Thoracic aorta (tissue), 2 donors: ENCODE measurements at regions not wholly inside any gene's neighbourhood (a gene's known extent, or its start where the extent isn't known, plus 50 kb on each side); places are given as distances from the start of the nearest gene placed in this dataset.

ENCODE experiments used
- ATAC-seq: fragments of 150-250 bp; one replicate; pipeline ENCODE4 v1.8.0; 2017; ENCODE audit warnings: low read depth; ENCODE audit not compliant: insufficient number of reproducible peaks, low FRiP score
- DNase-seq: peaks from one replicate; pipeline ENCODE4 v3.0.0-alpha.2; 2020; ENCODE audit warnings: low spot score
- H3K27ac ChIP-seq, 2 donors: fragments of 200-600 bp; sonication (generic); 1 replicate in 1 of 2; 2 replicates in 1 of 2; pipeline ENCODE4 v1.5.1; 2016; ENCODE audit warnings: mild to moderate bottlenecking in 2 of 2, moderate library complexity in 2 of 2
- H3K27me3 ChIP-seq: fragments of 200-600 bp; sonication (generic); replicated peaks from 2 replicates; pipeline ENCODE4 v1.6.0; 2016; ENCODE audit warnings: mild to moderate bottlenecking; ENCODE audit not compliant: insufficient read depth
- H3K36me3 ChIP-seq: fragments of 200-600 bp; sonication (generic); one replicate; pipeline ENCODE4 v1.5.1; 2016
- H3K4me1 ChIP-seq, 2 donors: fragments of 200-600 bp; sonication (generic); 1 replicate in 1 of 2; 2 replicates in 1 of 2; pipeline versions ENCODE4 v1.5.1 to v1.6.0; 2016; ENCODE audit warnings: low read depth in 2 of 2, mild to moderate bottlenecking in 1 of 2; ENCODE audit not compliant: control insufficient read depth in 1 of 2
- H3K4me3 ChIP-seq: fragments of 200-600 bp; sonication (generic); 2 replicates; pipeline ENCODE4 v1.5.1; 2016; ENCODE audit warnings: mild to moderate bottlenecking
- H3K9me3 ChIP-seq: fragments of 200-600 bp; sonication (generic); 2 replicates; pipeline ENCODE4 v1.5.1; 2016
- TF ChIP-seq, protein P1 (sequence below): fragments of 200-600 bp; sonication (generic); IDR thresholded peaks from one replicate; pipeline ENCODE4 v1.5.1; 2019; ENCODE audit warnings: antibody characterized with exemption

DNA sequence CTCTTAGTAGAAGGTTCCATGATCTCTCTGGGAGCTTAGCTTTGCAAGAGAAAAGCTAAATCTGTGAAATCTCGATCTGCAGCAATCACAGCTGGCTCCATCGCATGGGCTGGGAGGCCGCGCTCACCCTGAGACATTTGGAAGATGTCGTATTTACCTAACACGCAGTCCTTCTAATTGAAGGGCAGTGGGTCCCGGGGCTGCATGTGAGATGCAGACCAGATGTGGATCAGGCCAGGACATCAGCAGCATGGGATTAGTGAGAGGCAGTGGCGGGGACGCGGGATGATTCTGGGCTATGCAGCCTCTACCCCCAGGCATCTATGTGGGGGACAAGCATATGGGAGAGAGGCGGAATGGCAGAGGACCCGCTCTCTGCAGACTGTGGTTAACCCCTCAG is 312.4 kb upstream of the RTL1 start:
- Histone ChIP-seq H3K27me3 (no peaks in the 10 kb centered on the region), H3K27ac (no peak overlapping the region), H3K36me3 (no peaks in the 10 kb centered on the region), H3K9me3 (no peaks in the 10 kb centered on the region), H3K4me3 (no peak overlapping the region), H3K4me1 (no peaks in the 10 kb centered on the region)
- DNase-seq = no peak
- TF ChIP-seq, protein P1, sequence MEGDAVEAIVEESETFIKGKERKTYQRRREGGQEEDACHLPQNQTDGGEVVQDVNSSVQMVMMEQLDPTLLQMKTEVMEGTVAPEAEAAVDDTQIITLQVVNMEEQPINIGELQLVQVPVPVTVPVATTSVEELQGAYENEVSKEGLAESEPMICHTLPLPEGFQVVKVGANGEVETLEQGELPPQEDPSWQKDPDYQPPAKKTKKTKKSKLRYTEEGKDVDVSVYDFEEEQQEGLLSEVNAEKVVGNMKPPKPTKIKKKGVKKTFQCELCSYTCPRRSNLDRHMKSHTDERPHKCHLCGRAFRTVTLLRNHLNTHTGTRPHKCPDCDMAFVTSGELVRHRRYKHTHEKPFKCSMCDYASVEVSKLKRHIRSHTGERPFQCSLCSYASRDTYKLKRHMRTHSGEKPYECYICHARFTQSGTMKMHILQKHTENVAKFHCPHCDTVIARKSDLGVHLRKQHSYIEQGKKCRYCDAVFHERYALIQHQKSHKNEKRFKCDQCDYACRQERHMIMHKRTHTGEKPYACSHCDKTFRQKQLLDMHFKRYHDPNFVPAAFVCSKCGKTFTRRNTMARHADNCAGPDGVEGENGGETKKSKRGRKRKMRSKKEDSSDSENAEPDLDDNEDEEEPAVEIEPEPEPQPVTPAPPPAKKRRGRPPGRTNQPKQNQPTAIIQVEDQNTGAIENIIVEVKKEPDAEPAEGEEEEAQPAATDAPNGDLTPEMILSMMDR = no peak
- no peak for ATAC-seq

DNA sequence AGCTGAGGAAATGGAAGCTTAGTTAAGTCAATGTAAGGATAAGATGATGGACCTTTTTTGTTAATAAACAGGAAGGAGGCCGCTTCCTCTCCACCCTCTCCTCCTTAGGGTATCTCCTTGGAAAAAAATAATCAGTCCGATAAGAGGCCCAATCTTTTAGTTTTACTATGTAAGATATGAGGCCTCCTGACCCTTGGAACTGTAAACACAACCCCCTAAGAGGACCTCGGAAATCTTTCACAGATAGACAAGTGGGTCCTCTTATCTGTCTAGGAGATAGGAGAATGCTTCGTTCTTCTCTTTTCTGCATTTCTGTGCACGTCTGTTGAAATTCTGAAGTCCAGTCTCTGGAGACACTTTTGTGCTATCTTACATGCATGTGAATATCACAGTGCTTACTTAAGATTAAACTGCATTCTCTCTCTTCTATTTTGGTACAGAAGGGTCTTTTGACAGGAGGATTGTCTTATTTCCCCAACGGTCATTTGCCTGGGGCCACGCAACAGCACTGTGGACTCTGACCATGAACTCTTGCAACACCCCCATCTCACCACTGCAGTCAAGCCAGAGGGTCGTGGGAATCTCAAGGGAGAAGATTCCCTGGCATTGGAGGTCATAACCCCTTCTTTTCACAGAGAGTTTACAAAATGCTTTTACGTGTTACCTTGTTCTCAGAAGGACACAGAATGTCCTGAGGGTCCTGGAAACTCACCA is 313.0 kb upstream of the RTL1 start:
- TF ChIP-seq, protein P1 = no peak
- no peak overlapping the region for H3K4me3 ChIP-seq
- H3K27ac ChIP-seq = no peak overlapping the region
- DNase-seq (no peak), ATAC-seq (no peak)
- no peaks in the 10 kb centered on the region for H3K4me1 ChIP-seq
- no peaks in the 10 kb centered on the region for H3K9me3 ChIP-seq
- H3K36me3 ChIP-seq = no peaks in the 10 kb centered on the region
- H3K27me3 ChIP-seq = no peaks in the 10 kb centered on the region

DNA sequence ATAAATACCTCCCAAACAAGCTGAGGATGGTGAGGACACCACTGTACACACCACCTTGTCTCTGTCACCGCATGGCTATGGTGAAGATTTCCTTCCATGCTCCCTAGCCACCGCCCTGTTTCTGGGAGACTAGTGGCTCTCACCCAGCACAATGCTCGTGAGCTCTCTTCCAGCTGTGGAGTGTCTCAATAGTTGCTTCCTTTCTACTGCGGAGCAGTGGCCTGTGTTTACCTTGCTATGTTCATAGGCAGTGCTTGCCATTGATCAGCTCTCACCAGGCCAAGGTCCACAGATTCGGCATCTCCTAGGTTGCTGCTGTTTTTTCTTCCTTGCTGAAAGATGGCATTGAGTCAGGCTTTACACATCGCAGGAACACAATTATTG is 313.6 kb upstream of the RTL1 start:
- no peaks in the 10 kb centered on the region for H3K9me3 ChIP-seq
- no peaks in the 10 kb centered on the region for H3K4me1 ChIP-seq
- H3K27me3 ChIP-seq = no peaks in the 10 kb centered on the region
- H3K27ac ChIP-seq = no peak overlapping the region
- ATAC-seq (no peak), DNase-seq (no peak)
- no peak overlapping the region for H3K4me3 ChIP-seq
- TF ChIP-seq, protein P1 = no peak
- no peaks in the 10 kb centered on the region for H3K36me3 ChIP-seq

DNA sequence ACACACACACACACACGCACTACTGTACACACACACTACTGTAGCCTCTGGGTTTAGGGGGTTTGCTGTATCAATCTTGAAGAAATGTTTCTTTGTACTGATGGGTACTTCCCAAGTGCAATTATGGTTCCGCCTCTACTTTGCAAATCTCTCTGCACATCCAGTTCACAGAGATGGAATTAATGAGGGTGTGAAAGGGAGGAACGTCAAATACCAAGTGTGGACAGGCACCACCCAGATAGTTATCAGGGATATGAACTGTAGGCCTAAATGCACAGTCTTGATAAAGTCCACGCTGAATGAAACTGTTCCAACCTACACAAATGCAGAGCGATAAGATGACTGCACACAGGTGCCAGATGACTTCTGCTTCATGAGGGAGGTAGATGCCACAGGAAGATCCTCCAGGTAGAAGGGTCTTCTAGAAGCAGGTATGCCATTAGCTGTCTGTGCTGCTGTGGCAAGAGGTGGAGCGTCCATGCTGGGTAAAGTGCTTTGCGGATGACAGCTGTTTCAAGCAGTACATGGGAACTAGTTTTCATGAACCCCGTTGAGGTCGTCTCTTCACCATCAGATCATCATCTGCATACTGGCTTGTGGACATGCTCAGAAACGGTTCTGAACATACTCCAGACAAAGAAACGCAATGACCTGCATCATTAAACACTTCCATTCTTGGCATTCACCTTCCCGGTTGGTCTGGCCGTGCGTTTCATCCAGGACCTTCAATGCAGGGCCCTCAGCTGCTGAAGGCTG is 314.3 kb upstream of the RTL1 start:
- Histone ChIP-seq H3K27me3 (no peaks in the 10 kb centered on the region), H3K36me3 (no peaks in the 10 kb centered on the region), H3K4me3 (no peak overlapping the region), H3K4me1 (no peaks in the 10 kb centered on the region), H3K27ac (no peak overlapping the region), H3K9me3 (no peaks in the 10 kb centered on the region)
- ATAC-seq (no peak), DNase-seq (no peak)
- TF ChIP-seq, protein P1 = no peak

DNA sequence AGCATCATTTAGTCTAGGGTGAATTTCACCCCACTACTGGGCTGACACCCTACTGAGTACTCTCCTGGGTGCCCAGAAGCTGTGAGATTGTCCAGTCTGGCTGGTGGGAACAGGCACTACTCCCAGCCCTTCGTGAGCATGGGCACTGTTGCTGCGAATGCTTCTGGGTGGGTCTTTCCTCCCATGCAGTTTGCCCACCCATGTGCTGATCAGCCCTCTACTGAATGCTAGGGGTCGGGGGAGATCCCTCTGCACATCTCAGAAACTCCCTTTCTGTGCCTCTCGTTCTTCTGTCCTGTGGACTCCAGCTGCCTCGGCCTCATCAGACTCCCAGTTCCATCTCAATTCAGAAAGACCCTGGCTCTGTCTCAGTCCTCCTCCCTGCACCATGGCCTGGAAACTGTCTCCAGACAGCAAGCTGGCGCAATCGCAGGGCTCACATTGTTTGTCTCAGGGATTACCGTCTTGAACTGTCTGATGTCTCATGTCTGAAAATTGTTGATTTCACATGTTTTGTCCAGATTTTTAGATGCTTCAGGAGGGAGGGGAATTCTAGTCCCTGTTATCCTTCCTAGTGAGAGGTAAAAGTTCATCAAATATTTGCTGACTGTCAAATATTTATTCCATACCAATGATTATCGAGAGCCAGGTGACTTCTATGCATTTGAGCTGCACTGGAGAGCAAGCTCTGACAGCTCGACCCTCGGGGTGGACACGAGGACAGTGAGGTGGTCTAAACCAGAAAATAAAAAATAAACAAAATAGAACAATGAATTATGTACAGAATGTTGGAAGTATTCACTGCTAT is 316.6 kb upstream of the RTL1 start:
- no peaks in the 10 kb centered on the region for H3K4me1 ChIP-seq
- H3K9me3 ChIP-seq = no peaks in the 10 kb centered on the region
- no peaks in the 10 kb centered on the region for H3K27me3 ChIP-seq
- DNase-seq (no peak), ATAC-seq (no peak)
- H3K27ac ChIP-seq = no peak overlapping the region
- no peaks in the 10 kb centered on the region for H3K36me3 ChIP-seq
- no peak overlapping the region for H3K4me3 ChIP-seq
- TF ChIP-seq, protein P1 = no peak
